ENCODE measurements at regions not wholly inside any gene's neighbourhood (a gene's known extent, or its start where the extent isn't known, plus 50 kb on each side); places are given as distances from the start of the nearest gene placed in this dataset.
A peak's percentile ranks its signal among the peaks of the same experiment; 100 is the strongest.

DNA sequence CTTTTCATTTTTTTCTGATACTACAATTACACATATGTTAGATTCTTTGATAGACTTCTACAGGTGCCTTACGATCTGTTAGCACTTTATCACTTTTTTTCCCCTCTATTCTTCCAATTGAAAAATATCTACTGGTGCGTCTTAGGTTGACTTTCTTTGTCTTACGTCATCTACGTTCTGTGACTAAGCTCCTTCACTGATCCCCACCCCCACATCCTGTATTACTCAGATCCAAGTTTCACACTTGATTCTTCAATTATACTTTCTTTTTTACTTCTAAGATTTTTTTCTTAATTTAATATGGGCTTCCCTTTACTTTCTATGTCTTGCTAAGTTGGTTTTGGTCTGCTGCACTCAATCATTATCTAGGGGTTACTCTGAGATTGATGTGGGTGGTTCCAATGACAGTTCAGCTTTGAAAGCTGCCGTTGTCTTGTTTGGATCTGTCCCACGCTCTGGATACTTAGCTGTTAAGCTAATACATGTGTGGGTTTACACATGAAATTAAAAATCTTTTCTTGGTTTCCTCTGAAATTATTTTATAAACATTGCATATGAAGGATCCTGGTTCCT lies 1321.1 kb downstream of the RAPGEF2 start (continued):
- TF ChIP-seq, protein P1, sequence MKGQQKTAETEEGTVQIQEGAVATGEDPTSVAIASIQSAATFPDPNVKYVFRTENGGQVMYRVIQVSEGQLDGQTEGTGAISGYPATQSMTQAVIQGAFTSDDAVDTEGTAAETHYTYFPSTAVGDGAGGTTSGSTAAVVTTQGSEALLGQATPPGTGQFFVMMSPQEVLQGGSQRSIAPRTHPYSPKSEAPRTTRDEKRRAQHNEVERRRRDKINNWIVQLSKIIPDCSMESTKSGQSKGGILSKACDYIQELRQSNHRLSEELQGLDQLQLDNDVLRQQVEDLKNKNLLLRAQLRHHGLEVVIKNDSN (IDR thresholded peaks at IDR 0.05; ENCODE audit: borderline replicate concordance, extremely low read length, insufficient read depth, low read depth, low read length): no peak
- peak; percentile 56 for TF ChIP-seq JUNB (IDR thresholded peaks at IDR 0.05)

DNA sequence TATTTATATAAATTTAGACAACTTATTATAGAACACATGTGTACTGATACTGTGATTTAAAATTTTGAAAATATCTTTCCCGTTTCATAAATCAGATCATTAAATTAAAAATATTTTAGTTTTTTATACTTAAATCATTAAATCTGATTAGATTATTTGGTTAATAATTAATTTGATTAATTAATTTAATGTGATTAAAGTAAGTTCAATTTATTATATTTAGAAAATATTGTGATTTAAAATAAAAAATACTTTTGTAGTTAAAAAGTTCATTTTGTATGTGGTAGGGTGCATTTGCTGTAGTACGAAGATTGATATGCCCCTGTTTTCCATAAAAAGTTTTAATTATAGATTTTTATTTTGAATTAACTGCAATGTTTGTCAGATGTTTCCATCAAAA lies 1323.4 kb downstream of the RAPGEF2 start:
- Histone ChIP-seq H2AFZ (ENCODE audit: control insufficient read depth, low read depth, low read length) (no peak overlapping the region), H3K27me3 (replicated peaks in 1 of 2; ENCODE audit: control insufficient read depth in 2 of 2, insufficient read depth in 2 of 2, low read length in 1 of 2) (no peaks in the 10 kb centered on the region), H3K4me2 (ENCODE audit: control insufficient read depth, insufficient read depth) (no peak overlapping the region), H4K20me1 (ENCODE audit: control insufficient read depth, insufficient read depth) (no peaks in the 10 kb centered on the region), H3K27ac (ENCODE audit: control insufficient read depth, insufficient read depth) (no peak overlapping the region), H3K4me1 (ENCODE audit: control insufficient read depth, insufficient read depth, low read length) (no peaks in the 10 kb centered on the region), H3K36me3 (ENCODE audit: control insufficient read depth in 2 of 2, insufficient read depth in 2 of 2, low read length in 1 of 2) (no peaks in the 10 kb centered on the region), H3K4me3 (no peak overlapping the region), H3K9ac (ENCODE audit: control insufficient read depth, insufficient read depth, low read length) (no peak overlapping the region), H3K9me3 (replicated peaks; ENCODE audit: control insufficient read depth, insufficient read depth, low read length) (no peaks in the 10 kb centered on the region), H3K79me2 (ENCODE audit: control insufficient read depth, insufficient read depth, low read length) (no peaks in the 10 kb centered on the region)
- ChIA-PET CTCF (no interaction called here), POLR2A (no interaction called here), RAD21 (ENCODE audit: unreplicated experiment) (no interaction called here), SMC1A (ENCODE audit: uncharacterized antibody, unreplicated experiment) (no interaction called here)
- FAIRE-seq: no peak
- 0% methylated on average over 2 of the region's 2 CpGs for WGBS (ENCODE audit: insufficient coverage, insufficient replicate concordance, low lambda C conversion rate, missing lambda C conversion rate)
- in situ Hi-C loops (cut with MboI) (no loop called here), intact Hi-C loops (cut with micrococcal nuclease; ENCODE audit: unreplicated experiment) (no loop called here)
- no TSS peak for BruUV-seq (replicated peaks)
- DNase-seq (ENCODE audit: low read depth, low spot score): no peak
- no peak for ATAC-seq
- no peak for TF ChIP-seq CBX3 (IDR thresholded peaks at IDR 0.05; ENCODE audit: borderline replicate concordance, low read depth)
- TF ChIP-seq MYB (IDR thresholded peaks at IDR 0.05; ENCODE audit: borderline replicate concordance, low read depth, low read length): no peak
- TF ChIP-seq ZNF217 (IDR thresholded peaks at IDR 0.05): no peak
- TF ChIP-seq NFYA (IDR thresholded peaks at IDR 0.05; ENCODE audit: borderline replicate concordance, low read depth, low read length): no peak
- TF ChIP-seq MTA3 (IDR thresholded peaks at IDR 0.05; ENCODE audit: borderline replicate concordance, low read length): no peak
- TF ChIP-seq CREB1 (IDR thresholded peaks at IDR 0.05; ENCODE audit: low read depth): no peak
- no peak for TF ChIP-seq FOXK2 (IDR thresholded peaks at IDR 0.05)
- TF ChIP-seq BACH1 (IDR thresholded peaks at IDR 0.05; ENCODE audit: borderline replicate concordance): no peak
- TF ChIP-seq E4F1 (IDR thresholded peaks at IDR 0.05; ENCODE audit: borderline replicate concordance, partially characterized antibody): no peak
- no peak for TF ChIP-seq PAX5 (IDR thresholded peaks at IDR 0.05; ENCODE audit: borderline replicate concordance, low read depth, low read length)
- no peak for TF ChIP-seq TCF7 (IDR thresholded peaks at IDR 0.05; ENCODE audit: borderline replicate concordance)
- no peak for TF ChIP-seq CEBPZ (IDR thresholded peaks at IDR 0.05; ENCODE audit: low read depth, low read length)
- no peak for TF ChIP-seq NR2C2 (IDR thresholded peaks at IDR 0.05; ENCODE audit: borderline replicate concordance, control insufficient read depth, insufficient read length, low read depth)
